K562 (cell line): ENCODE measurements at regions not wholly inside any gene's neighbourhood (a gene's known extent, or its start where the extent isn't known, plus 50 kb on each side); places are given as distances from the start of the nearest gene placed in this dataset.

Experiments
- ATAC-seq: fragments of 200-7000 bp; cut with Tn5 transposase; 3 replicates; pipeline ENCODE4 v1.9.1; 2020; ENCODE audit warnings: moderate library complexity
- BruUV-seq: library from RNA; stranded (reverse); fragments of 400-500 nt; replicated peaks from 2 replicates; lab custom pipeline; 2021; lab: Mats Ljungman, UMichigan
- CTCF ChIA-PET: fragments of 300-600 bp; formaldehyde crosslinking; extraction: SDS; loops from one replicate; lab custom pipeline; 2021; ENCODE audit warnings: low intra/inter-chr PET ratio; lab: Yijun Ruan, JAX
- POLR2A ChIA-PET: fragments of 300-600, 350-650 bp; sonication (Branson Sonifier 250); formaldehyde crosslinking; extraction: SDS; loops from one replicate; lab custom pipeline; 2021; ENCODE audit warnings: antibody characterized with exemption, inconsistent platforms; lab: Yijun Ruan, JAX
- DNase-seq, 4 experiments: peaks; one replicate each; pipeline versions ENCODE4 v3.0.0 to v3.0.0-alpha.2; 2011 to 2018; ENCODE audit warnings: low spot score in 3 of 4, mixed read lengths in 3 of 4; ENCODE audit errors: extremely low read depth in 1 of 4
- FAIRE-seq: peaks from 2 replicates; lab custom pipeline; 2011; peaks lifted over from hg19 to GRCh38; lab: Jason Lieb, UNC
- H2AFZ ChIP-seq: 2 replicates; pipeline ENCODE4 v1.6.0; 2011; ENCODE audit warnings: low read depth, low read length, control low read depth, inconsistent platforms
- H3K27ac ChIP-seq: fragments of 200-600 bp; 3 replicates; pipeline ENCODE4 v1.8.0; 2011; ENCODE audit warnings: low read depth, mild to moderate bottlenecking, control low read depth, inconsistent platforms, low read length, moderate library complexity, mixed read lengths; ENCODE audit errors: extremely low read depth
- H3K27me3 ChIP-seq, 2 experiments: fragments of 300-600 bp in 1 of 2; 2 replicates in 1 of 2; 3 replicates in 1 of 2; pipeline versions ENCODE4 v1.6.0 to v1.8.0; 2011; ENCODE audit warnings: inconsistent platforms in 2 of 2, low read length in 2 of 2, mild to moderate bottlenecking in 1 of 2, mixed read lengths in 1 of 2, moderate library complexity in 1 of 2; ENCODE audit not compliant: control insufficient read depth in 2 of 2, insufficient read depth in 2 of 2
- H3K36me3 ChIP-seq: fragments of 300-600 bp; 3 replicates; pipeline ENCODE4 v1.8.0; 2011; ENCODE audit warnings: mild to moderate bottlenecking, low read length, inconsistent platforms; ENCODE audit not compliant: control insufficient read depth, insufficient read depth
- H3K4me1 ChIP-seq, 2 experiments: fragments of 200-600 bp in 1 of 2; replicated peaks in 1 of 2; 2 replicates in 1 of 2; 3 replicates in 1 of 2; pipeline versions ENCODE4 v1.5.1 to v1.8.0; 2011; ENCODE audit warnings: inconsistent platforms in 2 of 2, low read length in 2 of 2, mild to moderate bottlenecking in 1 of 2, mixed read lengths in 1 of 2, moderate library complexity in 1 of 2; ENCODE audit not compliant: control insufficient read depth in 2 of 2, insufficient read depth in 2 of 2
- H3K4me2 ChIP-seq: 2 replicates; pipeline ENCODE4 v1.6.1; 2011; ENCODE audit warnings: low read length, control low read depth, inconsistent platforms, mixed read lengths; ENCODE audit not compliant: insufficient read depth
- H3K4me3 ChIP-seq: fragments of 200-600 bp; sonication (generic), shearing (Covaris generic); 2 replicates; pipeline ENCODE4 v1.5.1; 2016; ENCODE audit warnings: control low read depth, inconsistent platforms
- H3K79me2 ChIP-seq: fragments of 200-600 bp; 3 replicates; pipeline ENCODE4 v1.8.0; 2011; ENCODE audit warnings: low read length, inconsistent platforms; ENCODE audit not compliant: control insufficient read depth, insufficient read depth
- H3K9ac ChIP-seq, 2 experiments: 2 replicates each; pipeline versions ENCODE4 v1.6.0 to v1.6.1; 2011; ENCODE audit warnings: low read depth in 2 of 2, low read length in 2 of 2, control low read depth in 1 of 2, inconsistent platforms in 1 of 2, mild to moderate bottlenecking in 1 of 2, mixed read lengths in 1 of 2; ENCODE audit not compliant: insufficient read depth in 1 of 2
- H3K9me1 ChIP-seq: one replicate; pipeline ENCODE4 v1.6.0; 2011; ENCODE audit warnings: inconsistent platforms, mild to moderate bottlenecking, low read length, moderate library complexity; ENCODE audit not compliant: control insufficient read depth, insufficient read depth
- H3K9me3 ChIP-seq: replicated peaks from 2 replicates; pipeline ENCODE4 v1.5.1; 2011; ENCODE audit warnings: low read depth, low read length, inconsistent platforms; ENCODE audit not compliant: control insufficient read depth, insufficient read depth
- H4K20me1 ChIP-seq: replicated peaks from 2 replicates; pipeline ENCODE4 v1.6.1; 2011; ENCODE audit warnings: low read length, inconsistent platforms, mixed read lengths; ENCODE audit not compliant: control insufficient read depth, insufficient read depth
- GTF2F1 ChIP-seq: IDR thresholded peaks from 2 replicates; pipeline ENCODE4 v1.6.1; 2011; ENCODE audit warnings: low read depth, low read length, improper control_type of control experiment
- JUND ChIP-seq, 2 experiments: IDR thresholded peaks; 2 replicates in 1 of 2; 3 replicates in 1 of 2; pipeline ENCODE4 v1.6.1; 2011; ENCODE audit warnings: borderline replicate concordance in 2 of 2, low read depth in 2 of 2, low read length in 2 of 2, improper control_type of control experiment in 1 of 2, missing biosample characterization in 1 of 2, missing genetic modification characterization in 1 of 2, missing genetic modification reagents in 1 of 2
- MAFG ChIP-seq: fragments of 450-650 bp; conservative IDR thresholded peaks from 2 replicates; pipeline ENCODE4 v1.6.1; 2016; ENCODE audit warnings: missing genetic modification characterization, missing compliant biosample characterization
- MED1 ChIP-seq: sonication (generic); formaldehyde crosslinking; IDR thresholded peaks from 2 replicates; pipeline ENCODE4 v1.8.1; 2023; ENCODE audit warnings: missing genetic modification reagents, borderline replicate concordance
- MNT ChIP-seq, 2 experiments: fragments of 450-650 bp; conservative IDR thresholded peaks; 2 replicates each; pipeline ENCODE4 v1.6.1; 2017; ENCODE audit warnings: mild to moderate bottlenecking in 2 of 2, moderate library complexity in 2 of 2
- POLR2AphosphoS2 ChIP-seq: IDR thresholded peaks from 2 replicates; pipeline ENCODE4 v1.6.1; 2012; ENCODE audit warnings: low read length, improper control_type of control experiment
- RB1 ChIP-seq: fragments of 450-650 bp; IDR thresholded peaks from 2 replicates; pipeline ENCODE4 v1.6.1; 2017; ENCODE audit warnings: low read depth, mild to moderate bottlenecking
- REST ChIP-seq, 2 experiments: fragments of 450-650 bp; formaldehyde crosslinking in 1 of 2; IDR thresholded peaks; 2 replicates each; pipeline versions ENCODE4 v1.4.0 to v1.6.1; 2014 to 2020; ENCODE audit warnings: mild to moderate bottlenecking in 2 of 2, borderline replicate concordance in 1 of 2, low read depth in 1 of 2
- RFX7 ChIP-seq: fragments of 250-450 bp; sonication (Bioruptor Pico); IDR thresholded peaks from 2 replicates; pipeline ENCODE4 v1.5.1; 2021; ENCODE audit warnings: mild to moderate bottlenecking
- SETDB1 ChIP-seq: IDR thresholded peaks from one replicate; pipeline ENCODE4 v1.6.1; 2012; ENCODE audit warnings: low read length, control low read depth, inconsistent platforms
- SMC3 ChIP-seq: conservative IDR thresholded peaks from 2 replicates; pipeline ENCODE4 v1.6.1; 2011; ENCODE audit warnings: low read depth, low read length, improper control_type of control experiment; ENCODE audit not compliant: insufficient read depth
- ZC3H8 ChIP-seq: fragments of 450-650 bp; IDR thresholded peaks from 2 replicates; pipeline ENCODE4 v1.6.1; 2017
- ZFP36 ChIP-seq: fragments of 150-350 bp; IDR thresholded peaks from 2 replicates; pipeline ENCODE4 v1.6.1; 2018; ENCODE audit warnings: low read length, low read depth; ENCODE audit not compliant: partially characterized antibody
- WGBS: fragments of 100-300 bp; shearing (Covaris generic); methylation state at CpG from one replicate; pipeline ENCODE4 v1.1.6; 2016; ENCODE audit warnings: low coverage, mixed read lengths; ENCODE audit not compliant: insufficient coverage; ENCODE audit errors: missing lambda C conversion rate; 5-methylcytosine and 5-hydroxymethylcytosine counted together
- in situ Hi-C: fragments of 300-500 bp; cut with MboI; formaldehyde crosslinking; loops from 4 replicates; pipeline ENCODE4 v1.15.0; 2018; ENCODE audit warnings: inconsistent platforms, mixed read lengths
- intact Hi-C: fragments of 100-400 bp; cut with micrococcal nuclease; formaldehyde crosslinking; loops from 2 replicates; pipeline ENCODE4 v1.14.2; 2022

GRCh38 chr7:156356551-156356950 is 284.0 kb upstream of the RNF32 start (continued):
- TF ChIP-seq REST (IDR thresholded peaks at IDR 0.05; ENCODE audit: borderline replicate concordance) (no peak), REST (CRISPR knock-in tag; IDR thresholded peaks at IDR 0.05; ENCODE audit: low read depth) (no peak), RB1 (no peak)
- TF ChIP-seq, all 486 proteins: peak for 0

- Histone ChIP-seq H4K20me1 (no peaks in the 10 kb centered on the region), H3K79me2 (no peaks in the 10 kb centered on the region), H3K4me2 (no peak overlapping the region), H3K9ac (no peak overlapping the region), H3K27ac (no peak overlapping the region), H3K9me3 (no peaks in the 10 kb centered on the region), H3K36me3 (no peaks in the 10 kb centered on the region), H3K9me1 (no peaks in the 10 kb centered on the region), H3K4me1 (no peaks in the 10 kb centered on the region), H3K27me3 (peaks cover 15 to 26% of the 10 kb centered on the region in 2 experiments), H2AFZ (no peak overlapping the region), H3K4me3 (no peak overlapping the region)
- intact Hi-C loops: no loop called here
- DNase-seq: no peak
- ATAC-seq: no peak
- in situ Hi-C loops: loop anchor here (10.0 kb wide), 1 partner anchor 241 kb away; no protein-coding TSS in a partner anchor
- FAIRE-seq: no peak
- CTCF ChIA-PET: no interaction called here
- POLR2A ChIA-PET: no interaction called here
- under 1% methylated on average over 7 of the region's 7 CpGs for WGBS
- no TSS peak for BruUV-seq
- no peak for TF ChIP-seq POLR2AphosphoS2
- no peak for TF ChIP-seq RFX7
- no peak for TF ChIP-seq GTF2F1
- no peak for TF ChIP-seq ZFP36
- TF ChIP-seq SMC3: no peak
- TF ChIP-seq MNT (conservative IDR thresholded peaks at IDR 0.05): no peak
- no peak for TF ChIP-seq JUND (IDR thresholded peaks at IDR 0.05; ENCODE audit: borderline replicate concordance, low read depth, low read length)
- TF ChIP-seq JUND (tag; IDR thresholded peaks at IDR 0.05; ENCODE audit: borderline replicate concordance, low read depth, low read length): no peak
- TF ChIP-seq ZC3H8: no peak
- TF ChIP-seq MAFG: no peak
- TF ChIP-seq SETDB1: no peak
- TF ChIP-seq MED1: no peak
These were observed 287.2 kb upstream of the RNF32 start for GRCh38 chr7:156353352-156353751.
